Kasumi-1 (cell line): ENCODE measurements at regions not wholly inside any gene's neighbourhood (a gene's known extent, or its start where the extent isn't known, plus 50 kb on each side); places are given as distances from the start of the nearest gene placed in this dataset.

Experiments used
- DNase-seq, 2 experiments: peaks; one replicate each; lab custom pipeline; 2025; lab: John Stamatoyannopoulos, UW

GRCh38 chr14:32022938-32023466 is 54.1 kb upstream of the ARHGAP5 start:
- no peak for DNase-seq

GRCh38 chr14:32023540-32023939 is 53.6 kb upstream of the ARHGAP5 start:
- DNase-seq: no peak

- no peak for DNase-seq
Measured at GRCh38 chr14:32027255-32027939, 49.7 kb upstream of the ARHGAP5 start.
